ENCODE measurements at regions not wholly inside any gene's neighbourhood (a gene's known extent, or its start where the extent isn't known, plus 50 kb on each side); places are given as distances from the start of the nearest gene placed in this dataset.

DNA sequence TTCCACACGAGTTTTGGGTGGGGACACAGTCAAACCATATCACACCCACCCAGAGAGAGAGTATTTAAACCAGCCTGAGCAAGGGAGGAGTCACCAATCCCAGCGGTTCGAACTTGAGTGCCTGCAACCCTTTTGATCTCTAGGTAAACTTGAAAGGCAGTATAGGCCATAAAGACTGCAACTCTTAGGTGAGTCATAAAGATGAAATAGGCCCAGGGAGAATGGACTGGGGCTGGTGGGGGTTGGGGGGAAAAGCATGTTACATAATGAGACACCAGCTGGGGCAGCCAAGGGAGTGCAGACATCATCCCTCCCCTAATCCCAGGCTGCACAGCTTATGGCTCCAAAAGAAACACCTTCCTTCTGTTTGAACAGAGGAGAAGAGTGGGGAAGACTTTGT, 99.8 kb upstream of the LHX8 start:
- TF ChIP-seq SP2 (IDR thresholded peaks at IDR 0.05; ENCODE audit: extremely low read depth, low read depth, low read length, poor library complexity, severe bottlenecking), result no peak
- TF ChIP-seq TCF7 (IDR thresholded peaks at IDR 0.05; ENCODE audit: borderline replicate concordance), result no peak
- no peak for TF ChIP-seq JUN (IDR thresholded peaks at IDR 0.05; ENCODE audit: borderline replicate concordance, low read depth, low read length)
- TF ChIP-seq JUN (CRISPR knock-in tag; IDR thresholded peaks at IDR 0.05; ENCODE audit: borderline replicate concordance), result no peak
- TF ChIP-seq STAG1 (CRISPR knock-in tag; IDR thresholded peaks at IDR 0.05; ENCODE audit: borderline replicate concordance), result no peak
- TF ChIP-seq, protein P1, sequence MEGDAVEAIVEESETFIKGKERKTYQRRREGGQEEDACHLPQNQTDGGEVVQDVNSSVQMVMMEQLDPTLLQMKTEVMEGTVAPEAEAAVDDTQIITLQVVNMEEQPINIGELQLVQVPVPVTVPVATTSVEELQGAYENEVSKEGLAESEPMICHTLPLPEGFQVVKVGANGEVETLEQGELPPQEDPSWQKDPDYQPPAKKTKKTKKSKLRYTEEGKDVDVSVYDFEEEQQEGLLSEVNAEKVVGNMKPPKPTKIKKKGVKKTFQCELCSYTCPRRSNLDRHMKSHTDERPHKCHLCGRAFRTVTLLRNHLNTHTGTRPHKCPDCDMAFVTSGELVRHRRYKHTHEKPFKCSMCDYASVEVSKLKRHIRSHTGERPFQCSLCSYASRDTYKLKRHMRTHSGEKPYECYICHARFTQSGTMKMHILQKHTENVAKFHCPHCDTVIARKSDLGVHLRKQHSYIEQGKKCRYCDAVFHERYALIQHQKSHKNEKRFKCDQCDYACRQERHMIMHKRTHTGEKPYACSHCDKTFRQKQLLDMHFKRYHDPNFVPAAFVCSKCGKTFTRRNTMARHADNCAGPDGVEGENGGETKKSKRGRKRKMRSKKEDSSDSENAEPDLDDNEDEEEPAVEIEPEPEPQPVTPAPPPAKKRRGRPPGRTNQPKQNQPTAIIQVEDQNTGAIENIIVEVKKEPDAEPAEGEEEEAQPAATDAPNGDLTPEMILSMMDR (IDR thresholded peaks at IDR 0.05 in 2 of 3, conservative IDR thresholded peaks at IDR 0.05 in 1 of 3; ENCODE audit: insufficient read depth in 2 of 3, low read depth in 1 of 3, low read length in 3 of 3), result no peak
- no peak for TF ChIP-seq HNRNPL (IDR thresholded peaks at IDR 0.05; ENCODE audit: low read depth, low read length)
- TF ChIP-seq, protein P2, sequence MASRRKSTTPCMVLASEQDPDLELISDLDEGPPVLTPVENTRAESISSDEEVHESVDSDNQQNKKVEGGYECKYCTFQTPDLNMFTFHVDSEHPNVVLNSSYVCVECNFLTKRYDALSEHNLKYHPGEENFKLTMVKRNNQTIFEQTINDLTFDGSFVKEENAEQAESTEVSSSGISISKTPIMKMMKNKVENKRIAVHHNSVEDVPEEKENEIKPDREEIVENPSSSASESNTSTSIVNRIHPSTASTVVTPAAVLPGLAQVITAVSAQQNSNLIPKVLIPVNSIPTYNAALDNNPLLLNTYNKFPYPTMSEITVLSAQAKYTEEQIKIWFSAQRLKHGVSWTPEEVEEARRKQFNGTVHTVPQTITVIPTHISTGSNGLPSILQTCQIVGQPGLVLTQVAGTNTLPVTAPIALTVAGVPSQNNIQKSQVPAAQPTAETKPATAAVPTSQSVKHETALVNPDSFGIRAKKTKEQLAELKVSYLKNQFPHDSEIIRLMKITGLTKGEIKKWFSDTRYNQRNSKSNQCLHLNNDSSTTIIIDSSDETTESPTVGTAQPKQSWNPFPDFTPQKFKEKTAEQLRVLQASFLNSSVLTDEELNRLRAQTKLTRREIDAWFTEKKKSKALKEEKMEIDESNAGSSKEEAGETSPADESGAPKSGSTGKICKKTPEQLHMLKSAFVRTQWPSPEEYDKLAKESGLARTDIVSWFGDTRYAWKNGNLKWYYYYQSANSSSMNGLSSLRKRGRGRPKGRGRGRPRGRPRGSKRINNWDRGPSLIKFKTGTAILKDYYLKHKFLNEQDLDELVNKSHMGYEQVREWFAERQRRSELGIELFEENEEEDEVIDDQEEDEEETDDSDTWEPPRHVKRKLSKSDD (conservative IDR thresholded peaks at IDR 0.05; ENCODE audit: low read length), result no peak

Measured in K562 (cell line).